ENCODE measurements at regions not wholly inside any gene's neighbourhood (a gene's known extent, or its start where the extent isn't known, plus 50 kb on each side); places are given as distances from the start of the nearest gene placed in this dataset.

DNA sequence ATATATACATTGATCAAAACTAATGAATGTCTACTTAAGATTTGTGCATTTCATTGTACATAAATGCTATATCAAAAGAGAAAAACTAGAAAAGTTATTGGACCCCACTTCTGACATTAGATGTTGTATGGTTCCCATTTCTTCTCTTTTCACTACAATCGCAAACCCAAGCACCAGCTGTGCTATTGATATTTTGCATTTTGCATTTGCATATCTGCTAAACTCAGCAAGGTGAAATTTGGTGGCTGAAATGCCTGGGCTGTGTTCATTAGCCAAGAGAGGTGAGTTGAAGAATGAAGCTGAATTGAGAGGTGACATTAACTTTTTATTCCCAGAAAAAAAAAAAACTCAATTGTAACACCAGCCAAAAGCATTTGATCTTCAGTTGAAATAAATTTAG lies 232.1 kb upstream of the TENT5A start:
- Histone ChIP-seq H3K4me3 (ENCODE audit: low read depth, low read length) (no peak overlapping the region), H3K18ac (ENCODE audit: low read length) (no peak overlapping the region), H2BK5ac (ENCODE audit: low read depth, low read length, poor library complexity) (no peak overlapping the region), H3K27me3 (ENCODE audit: insufficient read depth, low read length) (no peaks in the 10 kb centered on the region), H3K36me3 (ENCODE audit: control insufficient read depth in 1 of 2, insufficient read depth in 2 of 2, low read length in 2 of 2) (no peaks in the 10 kb centered on the region), H4K8ac (ENCODE audit: low read depth, low read length) (no peak overlapping the region), H3K4me1 (ENCODE audit: control insufficient read depth in 1 of 2, insufficient read depth in 2 of 2, low read length in 2 of 2) (no peaks in the 10 kb centered on the region), H3K9ac (ENCODE audit: low read length) (no peak overlapping the region), H2AK5ac (ENCODE audit: low read length) (no peak overlapping the region), H3K4me2 (ENCODE audit: low read length) (no peak overlapping the region), H3K14ac (ENCODE audit: low read length) (no peak overlapping the region), H3K4ac (ENCODE audit: low read depth, low read length) (no peak overlapping the region), H3K79me1 (ENCODE audit: low read length) (no peaks in the 10 kb centered on the region), H4K12ac (ENCODE audit: low read depth, low read length) (no peak overlapping the region), H2BK12ac (ENCODE audit: low read length) (no peak overlapping the region), H3K27ac (ENCODE audit: low read depth, low read length) (no peak overlapping the region), H3K79me2 (ENCODE audit: control insufficient read depth, insufficient read depth, low read length, poor library complexity) (no peaks in the 10 kb centered on the region), H4K91ac (ENCODE audit: low read depth, low read length) (no peak overlapping the region), H3K23ac (ENCODE audit: low read length) (no peak overlapping the region), H3K9me3 (ENCODE audit: insufficient read depth, low read depth, low read length) (no peaks in the 10 kb centered on the region), H2BK120ac (ENCODE audit: insufficient read depth, low read length, poor library complexity) (no peak overlapping the region), H2AFZ (ENCODE audit: insufficient read depth, low read length, poor library complexity) (no peak overlapping the region)
- no CpG with 5 or more reads among the region's 1 CpG for WGBS (ENCODE audit: extremely low coverage, insufficient coverage, insufficient read length)
- no peak for DNase-seq

DNA sequence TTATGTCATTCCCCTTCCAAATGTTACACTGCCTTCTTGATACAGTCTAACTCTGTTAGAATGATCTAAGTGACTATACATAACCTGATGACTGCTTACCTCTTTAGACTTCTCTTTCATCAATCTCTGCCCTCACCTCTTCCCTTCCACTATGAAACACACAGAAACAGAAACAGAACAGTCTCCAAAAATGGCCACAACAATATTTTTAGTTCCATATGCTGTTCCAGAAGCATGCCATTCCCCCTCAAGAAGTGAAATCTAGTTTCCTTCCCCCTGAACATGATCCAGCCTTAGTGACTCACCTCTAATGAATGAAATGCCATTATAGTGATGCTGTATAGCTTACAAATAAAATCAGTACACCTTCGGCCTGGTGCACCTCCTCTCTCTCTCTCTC lies 229.3 kb upstream of the TENT5A start:
- Histone ChIP-seq H3K9ac (ENCODE audit: low read length) (no peak overlapping the region), H3K4me3 (ENCODE audit: low read depth, low read length) (no peak overlapping the region), H2BK5ac (ENCODE audit: low read depth, low read length, poor library complexity) (no peak overlapping the region), H4K8ac (ENCODE audit: low read depth, low read length) (no peak overlapping the region), H2AK5ac (ENCODE audit: low read length) (no peak overlapping the region), H3K4ac (ENCODE audit: low read depth, low read length) (no peak overlapping the region), H3K27ac (ENCODE audit: low read depth, low read length) (no peak overlapping the region), H3K79me1 (ENCODE audit: low read length) (no peaks in the 10 kb centered on the region), H4K91ac (ENCODE audit: low read depth, low read length) (no peak overlapping the region), H4K12ac (ENCODE audit: low read depth, low read length) (no peak overlapping the region), H3K27me3 (ENCODE audit: insufficient read depth, low read length) (no peaks in the 10 kb centered on the region), H3K18ac (ENCODE audit: low read length) (no peak overlapping the region), H3K9me3 (ENCODE audit: insufficient read depth, low read depth, low read length) (no peaks in the 10 kb centered on the region), H3K23ac (ENCODE audit: low read length) (no peak overlapping the region), H2AFZ (ENCODE audit: insufficient read depth, low read length, poor library complexity) (no peak overlapping the region), H3K4me1 (ENCODE audit: control insufficient read depth in 1 of 2, insufficient read depth in 2 of 2, low read length in 2 of 2) (no peaks in the 10 kb centered on the region), H3K79me2 (ENCODE audit: control insufficient read depth, insufficient read depth, low read length, poor library complexity) (no peaks in the 10 kb centered on the region), H3K4me2 (ENCODE audit: low read length) (no peak overlapping the region), H3K14ac (ENCODE audit: low read length) (no peak overlapping the region), H2BK12ac (ENCODE audit: low read length) (no peak overlapping the region), H3K36me3 (ENCODE audit: control insufficient read depth in 1 of 2, insufficient read depth in 2 of 2, low read length in 2 of 2) (no peaks in the 10 kb centered on the region), H2BK120ac (ENCODE audit: insufficient read depth, low read length, poor library complexity) (no peak overlapping the region)
- WGBS (ENCODE audit: extremely low coverage, insufficient coverage, insufficient read length) = no CpG with 5 or more reads among the region's 1 CpG
- DNase-seq = peak in 1 of 2 donors; percentile 30

DNA sequence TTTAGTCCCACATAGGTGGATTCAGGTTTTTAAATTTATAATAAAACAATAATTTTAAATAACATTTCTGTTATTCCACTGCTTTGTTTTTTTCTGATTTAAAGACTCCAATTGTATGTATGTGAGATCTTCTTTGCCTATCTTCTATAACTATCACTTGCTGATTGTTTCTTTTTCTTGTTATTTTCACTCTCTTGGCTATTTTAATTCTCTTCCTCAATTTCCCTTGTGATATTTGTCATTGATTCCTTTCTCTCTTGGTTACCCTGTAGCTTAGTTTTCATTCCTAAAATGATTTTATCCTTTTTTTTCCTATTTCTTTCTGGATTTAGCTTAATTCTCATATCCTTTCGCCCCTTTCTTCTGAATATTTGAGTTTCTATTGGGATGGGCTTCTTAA lies 227.3 kb upstream of the TENT5A start:
- Histone ChIP-seq H3K27ac (ENCODE audit: low read depth, low read length) (no peak overlapping the region), H2BK120ac (ENCODE audit: insufficient read depth, low read length, poor library complexity) (no peak overlapping the region), H3K14ac (ENCODE audit: low read length) (no peak overlapping the region), H3K9me3 (ENCODE audit: insufficient read depth, low read depth, low read length) (no peaks in the 10 kb centered on the region), H3K79me2 (ENCODE audit: control insufficient read depth, insufficient read depth, low read length, poor library complexity) (no peaks in the 10 kb centered on the region), H4K91ac (ENCODE audit: low read depth, low read length) (no peak overlapping the region), H3K27me3 (ENCODE audit: insufficient read depth, low read length) (no peaks in the 10 kb centered on the region), H3K23ac (ENCODE audit: low read length) (no peak overlapping the region), H2AFZ (ENCODE audit: insufficient read depth, low read length, poor library complexity) (no peak overlapping the region), H3K4ac (ENCODE audit: low read depth, low read length) (no peak overlapping the region), H2BK5ac (ENCODE audit: low read depth, low read length, poor library complexity) (no peak overlapping the region), H4K12ac (ENCODE audit: low read depth, low read length) (no peak overlapping the region), H3K4me1 (ENCODE audit: control insufficient read depth in 1 of 2, insufficient read depth in 2 of 2, low read length in 2 of 2) (no peaks in the 10 kb centered on the region), H4K8ac (ENCODE audit: low read depth, low read length) (no peak overlapping the region), H3K36me3 (ENCODE audit: control insufficient read depth in 1 of 2, insufficient read depth in 2 of 2, low read length in 2 of 2) (no peaks in the 10 kb centered on the region), H3K4me3 (ENCODE audit: low read depth, low read length) (no peak overlapping the region), H2BK12ac (ENCODE audit: low read length) (no peak overlapping the region), H3K4me2 (ENCODE audit: low read length) (no peak overlapping the region), H2AK5ac (ENCODE audit: low read length) (no peak overlapping the region), H3K18ac (ENCODE audit: low read length) (no peak overlapping the region), H3K9ac (ENCODE audit: low read length) (no peak overlapping the region), H3K79me1 (ENCODE audit: low read length) (no peaks in the 10 kb centered on the region)
- DNase-seq = no peak
- no CpG with 5 or more reads among the region's 1 CpG for WGBS (ENCODE audit: extremely low coverage, insufficient coverage, insufficient read length)

DNA sequence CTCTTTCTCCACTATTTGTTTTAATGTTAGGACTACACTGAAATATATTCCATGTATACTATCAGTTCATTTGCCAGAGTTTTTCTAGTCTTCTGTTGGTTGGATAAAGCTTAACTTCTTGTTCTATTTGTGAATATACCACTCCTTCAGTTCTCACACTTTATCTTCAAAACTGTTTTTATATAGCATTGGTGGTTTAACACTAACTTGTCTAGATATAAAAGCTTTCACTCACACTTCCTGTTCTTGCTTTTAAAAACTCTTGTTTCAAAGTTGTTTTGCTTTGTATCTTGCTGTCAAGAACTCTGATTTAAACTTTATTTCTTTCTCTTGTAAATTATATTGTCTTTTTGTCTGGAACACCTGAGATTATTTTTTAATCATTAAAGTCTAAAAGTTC lies 226.8 kb upstream of the TENT5A start:
- H4K12ac ChIP-seq (ENCODE audit: low read depth, low read length) = no peak overlapping the region
- no peak overlapping the region for H4K8ac ChIP-seq (ENCODE audit: low read depth, low read length)
- H4K91ac ChIP-seq (ENCODE audit: low read depth, low read length) = no peak overlapping the region
- no peak overlapping the region for H2BK12ac ChIP-seq (ENCODE audit: low read length)
- H3K79me2 ChIP-seq (ENCODE audit: control insufficient read depth, insufficient read depth, low read length, poor library complexity) = no peaks in the 10 kb centered on the region
- no peaks in the 10 kb centered on the region for H3K4me1 ChIP-seq (ENCODE audit: control insufficient read depth in 1 of 2, insufficient read depth in 2 of 2, low read length in 2 of 2)
- H3K27me3 ChIP-seq (ENCODE audit: insufficient read depth, low read length) = no peaks in the 10 kb centered on the region
- no peak overlapping the region for H2AFZ ChIP-seq (ENCODE audit: insufficient read depth, low read length, poor library complexity)
- H3K9ac ChIP-seq (ENCODE audit: low read length) = no peak overlapping the region
- no peaks in the 10 kb centered on the region for H3K36me3 ChIP-seq (ENCODE audit: control insufficient read depth in 1 of 2, insufficient read depth in 2 of 2, low read length in 2 of 2)
- no peaks in the 10 kb centered on the region for H3K9me3 ChIP-seq (ENCODE audit: insufficient read depth, low read depth, low read length)
- H2BK120ac ChIP-seq (ENCODE audit: insufficient read depth, low read length, poor library complexity) = no peak overlapping the region
- no peak overlapping the region for H3K4me3 ChIP-seq (ENCODE audit: low read depth, low read length)
- no peak overlapping the region for H3K4me2 ChIP-seq (ENCODE audit: low read length)
- H3K23ac ChIP-seq (ENCODE audit: low read length) = no peak overlapping the region
- H2AK5ac ChIP-seq (ENCODE audit: low read length) = no peak overlapping the region
- H3K79me1 ChIP-seq (ENCODE audit: low read length) = no peaks in the 10 kb centered on the region
- DNase-seq = no peak
- no peak overlapping the region for H3K18ac ChIP-seq (ENCODE audit: low read length)
- H3K27ac ChIP-seq (ENCODE audit: low read depth, low read length) = no peak overlapping the region
- no peak overlapping the region for H3K14ac ChIP-seq (ENCODE audit: low read length)
- H3K4ac ChIP-seq (ENCODE audit: low read depth, low read length) = no peak overlapping the region
- no peak overlapping the region for H2BK5ac ChIP-seq (ENCODE audit: low read depth, low read length, poor library complexity)

DNA sequence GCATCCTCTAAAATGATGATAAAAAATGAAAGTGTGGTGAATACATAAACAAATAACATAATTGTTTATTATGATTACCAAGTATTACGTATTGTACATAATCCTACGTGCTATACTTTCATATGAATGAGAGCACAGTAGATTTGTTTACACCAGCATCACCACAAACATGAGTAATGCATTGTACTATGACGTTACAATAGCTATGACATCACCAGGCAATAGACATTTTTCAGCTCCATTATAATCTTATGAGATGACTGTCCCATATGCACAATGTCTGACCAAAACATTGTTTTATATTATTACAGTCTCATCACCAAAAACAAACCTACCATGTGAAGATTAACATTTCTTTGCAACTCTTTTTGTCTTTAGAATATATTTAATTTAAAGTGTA lies 225.7 kb upstream of the TENT5A start:
- Histone ChIP-seq H4K12ac (ENCODE audit: low read depth, low read length) (no peak overlapping the region), H3K79me1 (ENCODE audit: low read length) (no peaks in the 10 kb centered on the region), H3K79me2 (ENCODE audit: control insufficient read depth, insufficient read depth, low read length, poor library complexity) (no peaks in the 10 kb centered on the region), H3K18ac (ENCODE audit: low read length) (no peak overlapping the region), H3K4me2 (ENCODE audit: low read length) (no peak overlapping the region), H3K36me3 (ENCODE audit: control insufficient read depth in 1 of 2, insufficient read depth in 2 of 2, low read length in 2 of 2) (no peaks in the 10 kb centered on the region), H3K9me3 (ENCODE audit: insufficient read depth, low read depth, low read length) (no peaks in the 10 kb centered on the region), H3K4ac (ENCODE audit: low read depth, low read length) (no peak overlapping the region), H3K23ac (ENCODE audit: low read length) (no peak overlapping the region), H2AFZ (ENCODE audit: insufficient read depth, low read length, poor library complexity) (no peak overlapping the region), H3K9ac (ENCODE audit: low read length) (no peak overlapping the region), H3K4me1 (ENCODE audit: control insufficient read depth in 1 of 2, insufficient read depth in 2 of 2, low read length in 2 of 2) (no peaks in the 10 kb centered on the region), H2BK120ac (ENCODE audit: insufficient read depth, low read length, poor library complexity) (no peak overlapping the region), H3K4me3 (ENCODE audit: low read depth, low read length) (no peak overlapping the region), H4K91ac (ENCODE audit: low read depth, low read length) (no peak overlapping the region), H2BK5ac (ENCODE audit: low read depth, low read length, poor library complexity) (no peak overlapping the region), H4K8ac (ENCODE audit: low read depth, low read length) (no peak overlapping the region), H3K27me3 (ENCODE audit: insufficient read depth, low read length) (no peaks in the 10 kb centered on the region), H3K14ac (ENCODE audit: low read length) (no peak overlapping the region), H2BK12ac (ENCODE audit: low read length) (no peak overlapping the region), H2AK5ac (ENCODE audit: low read length) (no peak overlapping the region), H3K27ac (ENCODE audit: low read depth, low read length) (no peak overlapping the region)
- WGBS (ENCODE audit: extremely low coverage, insufficient coverage, insufficient read length) = no CpG with 5 or more reads among the region's 3 CpGs
- DNase-seq = peak in 1 of 2 donors; percentile 31

All from trophoblast cell (in vitro differentiated cells and primary cell).